Right lobe of liver (tissue), 4 donors: ENCODE measurements at regions not wholly inside any gene's neighbourhood (a gene's known extent, or its start where the extent isn't known, plus 50 kb on each side); places are given as distances from the start of the nearest gene placed in this dataset.

ENCODE experiments used
- CTCF ChIP-seq, 4 donors: fragments of 200-600 bp in 3 of 4; fragments of 450-650 bp in 1 of 4; IDR thresholded peaks; one replicate each; pipeline versions ENCODE4 v1.5.1 to v1.8.0; 2016 to 2022; ENCODE audit warnings: antibody characterized with exemption in 4 of 4, mild to moderate bottlenecking in 2 of 4
- POLR2A ChIP-seq: fragments of 450-650 bp; IDR thresholded peaks from one replicate; pipeline ENCODE4 v1.6.1; 2017; ENCODE audit warnings: antibody characterized with exemption, mild to moderate bottlenecking
- donor health status: DM: no; HTN: no; CAD: no.
- donor health status: DM: no; HTN: no; CAD: no.
- donor health status: DM: no; HTN: yes; CAD: no.

GRCh38 chr4:67375291-67375690 lies 170.0 kb downstream of the CENPC start:
- TF ChIP-seq CTCF (IDR thresholded peaks at IDR 0.05), result no peak
- no peak for TF ChIP-seq POLR2A
